HEK293 (cell line): ENCODE measurements at regions not wholly inside any gene's neighbourhood (a gene's known extent, or its start where the extent isn't known, plus 50 kb on each side); places are given as distances from the start of the nearest gene placed in this dataset.

Source experiments
- IKZF3 ChIP-seq: fragments of 450-650 bp; IDR thresholded peaks from 2 replicates; pipeline ENCODE4 v1.5.0; 2018; ENCODE audit warnings: missing biosample characterization, mild to moderate bottlenecking, missing genetic modification characterization, moderate library complexity
- TCF7L2 ChIP-seq: IDR thresholded peaks from 2 replicates; pipeline ENCODE4 v1.6.1; 2011; ENCODE audit warnings: low read depth, mild to moderate bottlenecking, inconsistent platforms, low read length, moderate library complexity, borderline replicate concordance
- ZFP41 ChIP-seq: fragments of 450-650 bp; formaldehyde crosslinking; IDR thresholded peaks from 2 replicates; pipeline ENCODE4 v1.5.1; 2016; ENCODE audit warnings: missing biosample characterization, missing genetic modification characterization, borderline replicate concordance
- ZNF174 ChIP-seq: fragments of 450-650 bp; formaldehyde crosslinking; IDR thresholded peaks from 2 replicates; pipeline ENCODE4 v1.5.0; 2017; ENCODE audit warnings: missing biosample characterization, mild to moderate bottlenecking, missing genetic modification characterization
- ZNF48 ChIP-seq: fragments of 450-650 bp; formaldehyde crosslinking; IDR thresholded peaks from 2 replicates; pipeline ENCODE4 v1.5.1; 2016; ENCODE audit warnings: missing biosample characterization, missing genetic modification characterization
- ZNF558 ChIP-seq: fragments of 450-650 bp; formaldehyde crosslinking; IDR thresholded peaks from 2 replicates; pipeline ENCODE4 v1.5.1; 2016; ENCODE audit warnings: missing biosample characterization, missing genetic modification characterization
- ZNF560 ChIP-seq: fragments of 450-650 bp; formaldehyde crosslinking; IDR thresholded peaks from 2 replicates; pipeline ENCODE4 v1.5.1; 2017; ENCODE audit warnings: missing biosample characterization, missing genetic modification characterization, borderline replicate concordance
- ZNF747 ChIP-seq: fragments of 450-650 bp; formaldehyde crosslinking; IDR thresholded peaks from 2 replicates; pipeline ENCODE4 v1.5.1; 2016; ENCODE audit warnings: missing biosample characterization, missing genetic modification characterization
- TF ChIP-seq, protein P1 (sequence below): fragments of 450-650 bp; formaldehyde crosslinking; IDR thresholded peaks from 2 replicates; pipeline ENCODE4 v1.5.1; 2016; ENCODE audit warnings: missing biosample characterization, missing genetic modification characterization
- TF ChIP-seq, protein P2 (sequence below): fragments of 450-650 bp; formaldehyde crosslinking; IDR thresholded peaks from 2 replicates; pipeline ENCODE4 v1.5.1; 2016; ENCODE audit warnings: missing biosample characterization, missing genetic modification characterization
- TF ChIP-seq, protein P3 (sequence below): fragments of 450-650 bp; formaldehyde crosslinking; IDR thresholded peaks from 2 replicates; pipeline ENCODE4 v1.5.1; 2016; ENCODE audit warnings: missing biosample characterization, missing genetic modification characterization, low read depth

DNA sequence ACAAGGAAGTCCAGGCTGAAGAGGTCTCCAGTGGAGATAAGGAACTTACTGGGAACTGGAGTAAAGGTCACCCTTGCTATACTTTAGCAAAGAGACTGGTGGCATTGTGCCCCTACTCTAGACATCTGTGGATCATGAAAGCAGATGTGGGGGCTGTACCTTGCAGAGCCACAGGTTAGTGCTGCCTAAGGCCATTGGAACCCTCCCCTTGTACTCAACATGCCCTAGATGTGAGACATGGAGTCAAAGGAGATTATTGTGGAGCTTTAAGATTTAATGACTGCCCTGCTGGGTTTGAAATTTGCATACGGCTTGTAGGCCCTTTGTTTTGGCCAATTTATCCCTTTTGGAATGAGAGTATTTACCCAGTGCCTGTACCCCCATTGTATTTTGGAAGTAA, 397.3 kb upstream of the GRIN3A start:
- TF ChIP-seq ZFP41 (tag by site-specific recombination) (no peak), TCF7L2 (no peak), ZNF560 (tag by site-specific recombination) (no peak), ZNF174 (tag by site-specific recombination) (no peak), ZNF747 (tag by site-specific recombination) (no peak), ZNF558 (tag by site-specific recombination) (no peak), IKZF3 (tag by site-specific recombination) (no peak), ZNF48 (tag by site-specific recombination) (no peak)
- TF ChIP-seq, protein P1, sequence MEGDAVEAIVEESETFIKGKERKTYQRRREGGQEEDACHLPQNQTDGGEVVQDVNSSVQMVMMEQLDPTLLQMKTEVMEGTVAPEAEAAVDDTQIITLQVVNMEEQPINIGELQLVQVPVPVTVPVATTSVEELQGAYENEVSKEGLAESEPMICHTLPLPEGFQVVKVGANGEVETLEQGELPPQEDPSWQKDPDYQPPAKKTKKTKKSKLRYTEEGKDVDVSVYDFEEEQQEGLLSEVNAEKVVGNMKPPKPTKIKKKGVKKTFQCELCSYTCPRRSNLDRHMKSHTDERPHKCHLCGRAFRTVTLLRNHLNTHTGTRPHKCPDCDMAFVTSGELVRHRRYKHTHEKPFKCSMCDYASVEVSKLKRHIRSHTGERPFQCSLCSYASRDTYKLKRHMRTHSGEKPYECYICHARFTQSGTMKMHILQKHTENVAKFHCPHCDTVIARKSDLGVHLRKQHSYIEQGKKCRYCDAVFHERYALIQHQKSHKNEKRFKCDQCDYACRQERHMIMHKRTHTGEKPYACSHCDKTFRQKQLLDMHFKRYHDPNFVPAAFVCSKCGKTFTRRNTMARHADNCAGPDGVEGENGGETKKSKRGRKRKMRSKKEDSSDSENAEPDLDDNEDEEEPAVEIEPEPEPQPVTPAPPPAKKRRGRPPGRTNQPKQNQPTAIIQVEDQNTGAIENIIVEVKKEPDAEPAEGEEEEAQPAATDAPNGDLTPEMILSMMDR (tag by site-specific recombination) = no peak
- TF ChIP-seq, protein P2, sequence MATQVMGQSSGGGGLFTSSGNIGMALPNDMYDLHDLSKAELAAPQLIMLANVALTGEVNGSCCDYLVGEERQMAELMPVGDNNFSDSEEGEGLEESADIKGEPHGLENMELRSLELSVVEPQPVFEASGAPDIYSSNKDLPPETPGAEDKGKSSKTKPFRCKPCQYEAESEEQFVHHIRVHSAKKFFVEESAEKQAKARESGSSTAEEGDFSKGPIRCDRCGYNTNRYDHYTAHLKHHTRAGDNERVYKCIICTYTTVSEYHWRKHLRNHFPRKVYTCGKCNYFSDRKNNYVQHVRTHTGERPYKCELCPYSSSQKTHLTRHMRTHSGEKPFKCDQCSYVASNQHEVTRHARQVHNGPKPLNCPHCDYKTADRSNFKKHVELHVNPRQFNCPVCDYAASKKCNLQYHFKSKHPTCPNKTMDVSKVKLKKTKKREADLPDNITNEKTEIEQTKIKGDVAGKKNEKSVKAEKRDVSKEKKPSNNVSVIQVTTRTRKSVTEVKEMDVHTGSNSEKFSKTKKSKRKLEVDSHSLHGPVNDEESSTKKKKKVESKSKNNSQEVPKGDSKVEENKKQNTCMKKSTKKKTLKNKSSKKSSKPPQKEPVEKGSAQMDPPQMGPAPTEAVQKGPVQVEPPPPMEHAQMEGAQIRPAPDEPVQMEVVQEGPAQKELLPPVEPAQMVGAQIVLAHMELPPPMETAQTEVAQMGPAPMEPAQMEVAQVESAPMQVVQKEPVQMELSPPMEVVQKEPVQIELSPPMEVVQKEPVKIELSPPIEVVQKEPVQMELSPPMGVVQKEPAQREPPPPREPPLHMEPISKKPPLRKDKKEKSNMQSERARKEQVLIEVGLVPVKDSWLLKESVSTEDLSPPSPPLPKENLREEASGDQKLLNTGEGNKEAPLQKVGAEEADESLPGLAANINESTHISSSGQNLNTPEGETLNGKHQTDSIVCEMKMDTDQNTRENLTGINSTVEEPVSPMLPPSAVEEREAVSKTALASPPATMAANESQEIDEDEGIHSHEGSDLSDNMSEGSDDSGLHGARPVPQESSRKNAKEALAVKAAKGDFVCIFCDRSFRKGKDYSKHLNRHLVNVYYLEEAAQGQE = no peak
- TF ChIP-seq, protein P3, sequence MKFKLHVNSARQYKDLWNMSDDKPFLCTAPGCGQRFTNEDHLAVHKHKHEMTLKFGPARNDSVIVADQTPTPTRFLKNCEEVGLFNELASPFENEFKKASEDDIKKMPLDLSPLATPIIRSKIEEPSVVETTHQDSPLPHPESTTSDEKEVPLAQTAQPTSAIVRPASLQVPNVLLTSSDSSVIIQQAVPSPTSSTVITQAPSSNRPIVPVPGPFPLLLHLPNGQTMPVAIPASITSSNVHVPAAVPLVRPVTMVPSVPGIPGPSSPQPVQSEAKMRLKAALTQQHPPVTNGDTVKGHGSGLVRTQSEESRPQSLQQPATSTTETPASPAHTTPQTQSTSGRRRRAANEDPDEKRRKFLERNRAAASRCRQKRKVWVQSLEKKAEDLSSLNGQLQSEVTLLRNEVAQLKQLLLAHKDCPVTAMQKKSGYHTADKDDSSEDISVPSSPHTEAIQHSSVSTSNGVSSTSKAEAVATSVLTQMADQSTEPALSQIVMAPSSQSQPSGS = no peak
